K562 (cell line): ENCODE measurements at regions not wholly inside any gene's neighbourhood (a gene's known extent, or its start where the extent isn't known, plus 50 kb on each side); places are given as distances from the start of the nearest gene placed in this dataset.

Source experiments
- ATAC-seq: fragments of 200-7000 bp; cut with Tn5 transposase; 3 replicates; pipeline ENCODE4 v1.9.1; 2020; ENCODE audit warnings: moderate library complexity
- BruUV-seq: library from RNA; stranded (reverse); fragments of 400-500 nt; replicated peaks from 2 replicates; lab custom pipeline; 2021; lab: Mats Ljungman, UMichigan
- CTCF ChIA-PET: fragments of 300-600 bp; formaldehyde crosslinking; extraction: SDS; loops from one replicate; lab custom pipeline; 2021; ENCODE audit warnings: low intra/inter-chr PET ratio; lab: Yijun Ruan, JAX
- POLR2A ChIA-PET: fragments of 300-600, 350-650 bp; sonication (Branson Sonifier 250); formaldehyde crosslinking; extraction: SDS; loops from one replicate; lab custom pipeline; 2021; ENCODE audit warnings: antibody characterized with exemption, inconsistent platforms; lab: Yijun Ruan, JAX
- DNase-seq, 4 experiments: peaks; one replicate each; pipeline versions ENCODE4 v3.0.0 to v3.0.0-alpha.2; 2011 to 2018; ENCODE audit warnings: low spot score in 3 of 4, mixed read lengths in 3 of 4; ENCODE audit errors: extremely low read depth in 1 of 4
- FAIRE-seq: peaks from 2 replicates; lab custom pipeline; 2011; peaks lifted over from hg19 to GRCh38; lab: Jason Lieb, UNC
- H2AFZ ChIP-seq: 2 replicates; pipeline ENCODE4 v1.6.0; 2011; ENCODE audit warnings: low read depth, low read length, control low read depth, inconsistent platforms
- H3K27ac ChIP-seq: fragments of 200-600 bp; 3 replicates; pipeline ENCODE4 v1.8.0; 2011; ENCODE audit warnings: low read depth, mild to moderate bottlenecking, control low read depth, inconsistent platforms, low read length, moderate library complexity, mixed read lengths; ENCODE audit errors: extremely low read depth
- H3K27me3 ChIP-seq, 2 experiments: fragments of 300-600 bp in 1 of 2; 2 replicates in 1 of 2; 3 replicates in 1 of 2; pipeline versions ENCODE4 v1.6.0 to v1.8.0; 2011; ENCODE audit warnings: inconsistent platforms in 2 of 2, low read length in 2 of 2, mild to moderate bottlenecking in 1 of 2, mixed read lengths in 1 of 2, moderate library complexity in 1 of 2; ENCODE audit not compliant: control insufficient read depth in 2 of 2, insufficient read depth in 2 of 2
- H3K36me3 ChIP-seq: fragments of 300-600 bp; 3 replicates; pipeline ENCODE4 v1.8.0; 2011; ENCODE audit warnings: mild to moderate bottlenecking, low read length, inconsistent platforms; ENCODE audit not compliant: control insufficient read depth, insufficient read depth
- H3K4me1 ChIP-seq, 2 experiments: fragments of 200-600 bp in 1 of 2; replicated peaks in 1 of 2; 2 replicates in 1 of 2; 3 replicates in 1 of 2; pipeline versions ENCODE4 v1.5.1 to v1.8.0; 2011; ENCODE audit warnings: inconsistent platforms in 2 of 2, low read length in 2 of 2, mild to moderate bottlenecking in 1 of 2, mixed read lengths in 1 of 2, moderate library complexity in 1 of 2; ENCODE audit not compliant: control insufficient read depth in 2 of 2, insufficient read depth in 2 of 2
- H3K4me2 ChIP-seq: 2 replicates; pipeline ENCODE4 v1.6.1; 2011; ENCODE audit warnings: low read length, control low read depth, inconsistent platforms, mixed read lengths; ENCODE audit not compliant: insufficient read depth
- H3K4me3 ChIP-seq: fragments of 200-600 bp; sonication (generic), shearing (Covaris generic); 2 replicates; pipeline ENCODE4 v1.5.1; 2016; ENCODE audit warnings: control low read depth, inconsistent platforms
- H3K79me2 ChIP-seq: fragments of 200-600 bp; 3 replicates; pipeline ENCODE4 v1.8.0; 2011; ENCODE audit warnings: low read length, inconsistent platforms; ENCODE audit not compliant: control insufficient read depth, insufficient read depth
- H3K9ac ChIP-seq, 2 experiments: 2 replicates each; pipeline versions ENCODE4 v1.6.0 to v1.6.1; 2011; ENCODE audit warnings: low read depth in 2 of 2, low read length in 2 of 2, control low read depth in 1 of 2, inconsistent platforms in 1 of 2, mild to moderate bottlenecking in 1 of 2, mixed read lengths in 1 of 2; ENCODE audit not compliant: insufficient read depth in 1 of 2
- H3K9me1 ChIP-seq: one replicate; pipeline ENCODE4 v1.6.0; 2011; ENCODE audit warnings: inconsistent platforms, mild to moderate bottlenecking, low read length, moderate library complexity; ENCODE audit not compliant: control insufficient read depth, insufficient read depth
- H3K9me3 ChIP-seq: replicated peaks from 2 replicates; pipeline ENCODE4 v1.5.1; 2011; ENCODE audit warnings: low read depth, low read length, inconsistent platforms; ENCODE audit not compliant: control insufficient read depth, insufficient read depth
- H4K20me1 ChIP-seq: replicated peaks from 2 replicates; pipeline ENCODE4 v1.6.1; 2011; ENCODE audit warnings: low read length, inconsistent platforms, mixed read lengths; ENCODE audit not compliant: control insufficient read depth, insufficient read depth
- HSF4 ChIP-seq: fragments of 250-450 bp; sonication (Bioruptor Pico); IDR thresholded peaks from 2 replicates; pipeline ENCODE4 v2.1.2; 2022; ENCODE audit warnings: mild to moderate bottlenecking, moderate library complexity, borderline replicate concordance
- MITF ChIP-seq: IDR thresholded peaks from 2 replicates; pipeline ENCODE4 v1.6.1; 2014; ENCODE audit warnings: antibody characterized with exemption
- TSHZ1 ChIP-seq: fragments of 250-450 bp; sonication (Bioruptor Pico); IDR thresholded peaks from 2 replicates; pipeline ENCODE4 v1.4.0; 2020; ENCODE audit warnings: mild to moderate bottlenecking, moderate library complexity
- USF1 ChIP-seq: sonication (generic); formaldehyde crosslinking; IDR thresholded peaks from 2 replicates; pipeline ENCODE4 v1.9.0; 2022; ENCODE audit warnings: mild to moderate bottlenecking, missing genetic modification reagents
- WGBS: fragments of 100-300 bp; shearing (Covaris generic); methylation state at CpG from one replicate; pipeline ENCODE4 v1.1.6; 2016; ENCODE audit warnings: low coverage, mixed read lengths; ENCODE audit not compliant: insufficient coverage; ENCODE audit errors: missing lambda C conversion rate; 5-methylcytosine and 5-hydroxymethylcytosine counted together
- in situ Hi-C: fragments of 300-500 bp; cut with MboI; formaldehyde crosslinking; loops from 4 replicates; pipeline ENCODE4 v1.15.0; 2018; ENCODE audit warnings: inconsistent platforms, mixed read lengths
- intact Hi-C: fragments of 100-400 bp; cut with micrococcal nuclease; formaldehyde crosslinking; loops from 2 replicates; pipeline ENCODE4 v1.14.2; 2022

- no TSS peak for BruUV-seq
- DNase-seq = no peak
- intact Hi-C loops (no loop called here), in situ Hi-C loops (no loop called here)
- no peak overlapping the region for H3K4me3 ChIP-seq
- ChIA-PET CTCF (no interaction called here), POLR2A (interaction anchor here (0.6 kb wide), 1 partner anchor 231 kb away, joined by 4 read pairs; no protein-coding TSS in a partner anchor)
- H3K36me3 ChIP-seq = no peaks in the 10 kb centered on the region
- ATAC-seq = no peak
- H2AFZ ChIP-seq = no peak overlapping the region
- no peaks in the 10 kb centered on the region for H3K79me2 ChIP-seq
- no peak overlapping the region for H3K27ac ChIP-seq
- 0% methylated on average over 9 of the region's 10 CpGs for WGBS
- no peak for FAIRE-seq
- no peaks in the 10 kb centered on the region for H3K9me3 ChIP-seq
- no peak overlapping the region for H3K4me2 ChIP-seq
- H3K4me1 ChIP-seq = no peaks in the 10 kb centered on the region
- H3K27me3 ChIP-seq = peaks cover 0 to 59% of the 10 kb centered on the region in 2 experiments; a peak in 3 of 5 replicates
- H3K9me1 ChIP-seq = no peaks in the 10 kb centered on the region
- H3K9ac ChIP-seq = no peak overlapping the region; a peak in 1 of 4 replicates
- no peaks in the 10 kb centered on the region for H4K20me1 ChIP-seq
- no peak for TF ChIP-seq TSHZ1 (CRISPR knock-in tag)
- no peak for TF ChIP-seq USF1 (CRISPR knock-in tag)
- TF ChIP-seq HSF4 = no peak
- no peak for TF ChIP-seq MITF
These were observed 179.1 kb downstream of the TFAP2C start for GRCh38 chr20:56808117-56808725.
